Hepatocyte (in vitro differentiated cells): ENCODE measurements at regions not wholly inside any gene's neighbourhood (a gene's known extent, or its start where the extent isn't known, plus 50 kb on each side); places are given as distances from the start of the nearest gene placed in this dataset.

Experiments used
- DNase-seq: peaks from one replicate; pipeline ENCODE4 v3.0.0-alpha.2; 2016; ENCODE audit warnings: low spot score
- H2AFZ ChIP-seq: fragments of 200-600 bp; sonication (generic); 2 replicates; pipeline ENCODE4 v1.6.0; 2016; ENCODE audit warnings: antibody characterized with exemption, mild to moderate bottlenecking
- H3K27ac ChIP-seq: fragments of 200-600 bp; sonication (generic); 2 replicates; pipeline ENCODE4 v1.5.1; 2016; ENCODE audit warnings: mild to moderate bottlenecking
- H3K27me3 ChIP-seq: fragments of 200-600 bp; sonication (generic); 2 replicates; pipeline ENCODE4 v1.6.1; 2016
- H3K36me3 ChIP-seq: fragments of 200-600 bp; sonication (generic); replicated peaks from 2 replicates; pipeline ENCODE4 v1.5.1; 2016; ENCODE audit warnings: low read depth; ENCODE audit not compliant: insufficient read depth
- H3K4me1 ChIP-seq: fragments of 200-600 bp; sonication (generic); 2 replicates; pipeline ENCODE4 v1.5.1; 2016; ENCODE audit warnings: mild to moderate bottlenecking, moderate library complexity; ENCODE audit not compliant: insufficient read depth
- H3K4me2 ChIP-seq: fragments of 200-600 bp; sonication (generic); 2 replicates; pipeline ENCODE4 v1.6.0; 2016
- H3K4me3 ChIP-seq: fragments of 200-600 bp; sonication (generic); 2 replicates; pipeline ENCODE4 v1.5.1; 2016; ENCODE audit warnings: mild to moderate bottlenecking
- H3K79me2 ChIP-seq: fragments of 200-600 bp; sonication (generic); 2 replicates; pipeline ENCODE4 v1.6.0; 2017; ENCODE audit warnings: mild to moderate bottlenecking
- H3K9me2 ChIP-seq: fragments of 200-600 bp; sonication (generic); replicated peaks from 2 replicates; pipeline ENCODE4 v1.6.0; 2017; ENCODE audit warnings: mild to moderate bottlenecking; ENCODE audit not compliant: insufficient read depth
- H3K9me3 ChIP-seq: fragments of 200-600 bp; sonication (generic); 2 replicates; pipeline ENCODE4 v1.5.1; 2016; ENCODE audit warnings: low read depth, mild to moderate bottlenecking
- H4K20me1 ChIP-seq: fragments of 200-600 bp; sonication (generic); 2 replicates; pipeline ENCODE4 v1.6.0; 2016; ENCODE audit warnings: mild to moderate bottlenecking; ENCODE audit not compliant: insufficient read depth, poor library complexity, severe bottlenecking
- CTCF ChIP-seq: fragments of 200-600 bp; sonication (generic); IDR thresholded peaks from 2 replicates; pipeline ENCODE4 v1.5.1; 2016; ENCODE audit warnings: antibody characterized with exemption, mild to moderate bottlenecking; ENCODE audit not compliant: poor library complexity
- EZH2 ChIP-seq: fragments of 200-600 bp; sonication (generic); IDR thresholded peaks from 2 replicates; pipeline ENCODE4 v1.6.1; 2016; ENCODE audit warnings: antibody characterized with exemption, mild to moderate bottlenecking, borderline replicate concordance
- EZH2phosphoT487 ChIP-seq: fragments of 200-600 bp; sonication (generic); IDR thresholded peaks from one replicate; pipeline ENCODE4 v1.6.1; 2018; ENCODE audit warnings: antibody characterized with exemption, mild to moderate bottlenecking, low read depth, moderate library complexity; ENCODE audit not compliant: unreplicated experiment, severe bottlenecking
- WGBS: methylation state at CpG from one replicate; pipeline ENCODE4 v1.1.6; 2016; ENCODE audit warnings: low lambda C conversion rate; ENCODE audit errors: missing lambda C conversion rate; 5-methylcytosine and 5-hydroxymethylcytosine counted together

GRCh38 chr7:42627626-42628025, 284.2 kb downstream of the C7orf25 start:
- Histone ChIP-seq H4K20me1 (no peaks in the 10 kb centered on the region), H3K4me3 (no peak overlapping the region), H3K9me2 (no peaks in the 10 kb centered on the region), H3K27me3 (no peaks in the 10 kb centered on the region), H3K27ac (no peak overlapping the region), H2AFZ (no peak overlapping the region), H3K4me2 (no peak overlapping the region), H3K79me2 (no peaks in the 10 kb centered on the region), H3K4me1 (no peaks in the 10 kb centered on the region), H3K36me3 (no peaks in the 10 kb centered on the region), H3K9me3 (no peaks in the 10 kb centered on the region)
- DNase-seq, result no peak
- TF ChIP-seq EZH2phosphoT487, result no peak
- no peak for TF ChIP-seq EZH2
- no peak for TF ChIP-seq CTCF
- WGBS, result 69% methylated on average over 3 of the region's 3 CpGs

GRCh38 chr7:42627101-42627500, 284.8 kb downstream of the C7orf25 start:
- Histone ChIP-seq H3K4me2 (no peak overlapping the region), H3K4me1 (no peaks in the 10 kb centered on the region), H3K27ac (no peak overlapping the region), H3K36me3 (no peaks in the 10 kb centered on the region), H3K9me3 (no peaks in the 10 kb centered on the region), H3K79me2 (no peaks in the 10 kb centered on the region), H3K4me3 (no peak overlapping the region), H2AFZ (no peak overlapping the region), H3K9me2 (no peaks in the 10 kb centered on the region), H4K20me1 (no peaks in the 10 kb centered on the region), H3K27me3 (no peaks in the 10 kb centered on the region)
- no peak for DNase-seq
- WGBS, result 86% methylated on average over 2 of the region's 2 CpGs
- TF ChIP-seq EZH2 (no peak), EZH2phosphoT487 (no peak), CTCF (no peak)

- Histone ChIP-seq H3K4me3 (no peak overlapping the region), H4K20me1 (no peaks in the 10 kb centered on the region), H3K27me3 (no peaks in the 10 kb centered on the region), H3K4me1 (no peaks in the 10 kb centered on the region), H3K27ac (no peak overlapping the region), H2AFZ (no peak overlapping the region), H3K4me2 (no peak overlapping the region), H3K36me3 (no peaks in the 10 kb centered on the region), H3K9me3 (no peaks in the 10 kb centered on the region), H3K9me2 (no peaks in the 10 kb centered on the region), H3K79me2 (no peaks in the 10 kb centered on the region)
- TF ChIP-seq EZH2 (no peak), CTCF (no peak), EZH2phosphoT487 (no peak)
- whole genome bisulfite sequencing, result 89% methylated on average over 4 of the region's 4 CpGs
- DNase-seq, result no peak
Measured at GRCh38 chr7:42625421-42625820, 286.4 kb downstream of the C7orf25 start.

GRCh38 chr7:42624471-42624870, 287.4 kb downstream of the C7orf25 start:
- Histone ChIP-seq H3K4me2 (no peak overlapping the region), H2AFZ (no peak overlapping the region)

More at GRCh38 chr7:42624471-42624870, 287.4 kb downstream of the C7orf25 start:
- H3K36me3 ChIP-seq, result no peaks in the 10 kb centered on the region
- no peak overlapping the region for H3K27ac ChIP-seq
- no peaks in the 10 kb centered on the region for H3K27me3 ChIP-seq
- DNase-seq, result no peak
- H3K4me3 ChIP-seq, result no peak overlapping the region
- H3K9me3 ChIP-seq, result no peaks in the 10 kb centered on the region
- no peaks in the 10 kb centered on the region for H3K4me1 ChIP-seq
- H3K9me2 ChIP-seq, result no peaks in the 10 kb centered on the region
- no peaks in the 10 kb centered on the region for H4K20me1 ChIP-seq
- no peak for TF ChIP-seq EZH2phosphoT487
- TF ChIP-seq CTCF, result no peak
- no peak for TF ChIP-seq EZH2
- H3K79me2 ChIP-seq, result no peaks in the 10 kb centered on the region
